GM18499 (cell line): ENCODE measurements at regions not wholly inside any gene's neighbourhood (a gene's known extent, or its start where the extent isn't known, plus 50 kb on each side); places are given as distances from the start of the nearest gene placed in this dataset.

ENCODE experiments used
- ATAC-seq: cut with Tn5 transposase; IDR thresholded peaks from one replicate; pipeline ENCODE4 v1.9.1; 2021; ENCODE audit warnings: moderate number of reproducible peaks; ENCODE audit not compliant: insufficient read depth, unreplicated experiment

DNA sequence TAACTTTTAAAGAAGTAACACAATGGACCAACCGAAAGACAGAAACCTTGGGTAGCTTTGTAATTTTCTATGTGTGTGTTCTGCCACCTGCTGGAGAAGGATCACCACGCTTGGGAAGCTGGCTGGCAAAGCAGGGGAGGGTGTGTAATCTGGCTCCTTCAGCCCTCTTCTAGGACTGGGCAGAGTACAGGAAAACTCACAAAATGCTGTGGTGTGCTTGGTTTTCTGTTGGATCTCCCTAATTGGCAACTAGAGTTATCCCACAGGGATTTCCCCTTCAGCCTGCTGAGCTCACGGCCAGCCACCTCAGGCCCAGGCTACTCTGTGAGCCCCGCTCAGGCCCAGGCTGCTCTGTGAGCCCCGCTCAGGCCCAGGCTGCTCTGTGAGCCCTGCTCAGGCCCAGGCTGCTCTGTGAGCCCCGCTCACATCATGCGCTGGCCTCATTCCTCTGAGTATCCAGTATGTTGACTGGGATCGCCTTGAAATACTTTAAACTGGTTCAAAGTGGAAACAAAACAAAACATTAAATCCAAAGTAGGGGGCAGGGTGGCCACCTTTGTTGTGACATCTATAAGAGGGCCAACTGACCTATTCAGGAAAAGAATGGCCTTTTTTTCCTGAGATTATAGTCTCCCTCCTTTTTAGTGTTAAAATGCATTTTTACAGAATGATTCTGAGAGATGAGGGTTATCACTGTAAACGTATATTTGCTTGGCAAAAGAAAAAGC, 52.0 kb upstream of the RNU6-8 start:
- no peak for ATAC-seq

DNA sequence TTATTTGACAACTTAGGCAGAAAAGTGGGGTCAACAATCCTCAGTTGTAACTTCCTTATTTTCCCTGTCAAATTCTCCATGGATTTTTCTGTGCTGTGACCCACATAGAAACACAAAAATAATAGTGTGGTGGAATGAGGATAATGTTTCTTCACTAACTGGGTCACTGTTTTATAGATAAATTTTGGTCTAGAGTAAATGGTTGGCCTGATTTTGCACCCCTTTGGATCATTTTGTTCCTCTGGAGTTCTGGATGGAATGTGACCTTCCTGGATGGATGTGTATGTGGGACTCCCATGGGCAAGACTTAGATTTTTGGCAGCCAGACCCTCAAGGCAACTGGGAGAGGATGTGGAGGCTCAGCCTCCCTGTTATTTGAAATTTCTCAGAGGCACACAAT, 52.7 kb upstream of the RNU6-8 start:
- no peak for ATAC-seq

GRCh38 chr14:32256576-32256975, 53.5 kb upstream of the RNU6-8 start:
- no peak for ATAC-seq

- ATAC-seq: no peak
Observed at GRCh38 chr14:32258336-32258993, 55.4 kb upstream of the RNU6-8 start.

- peak; percentile 83 for ATAC-seq
Observed at GRCh38 chr14:32259368-32260013, 56.4 kb upstream of the RNU6-8 start.

DNA sequence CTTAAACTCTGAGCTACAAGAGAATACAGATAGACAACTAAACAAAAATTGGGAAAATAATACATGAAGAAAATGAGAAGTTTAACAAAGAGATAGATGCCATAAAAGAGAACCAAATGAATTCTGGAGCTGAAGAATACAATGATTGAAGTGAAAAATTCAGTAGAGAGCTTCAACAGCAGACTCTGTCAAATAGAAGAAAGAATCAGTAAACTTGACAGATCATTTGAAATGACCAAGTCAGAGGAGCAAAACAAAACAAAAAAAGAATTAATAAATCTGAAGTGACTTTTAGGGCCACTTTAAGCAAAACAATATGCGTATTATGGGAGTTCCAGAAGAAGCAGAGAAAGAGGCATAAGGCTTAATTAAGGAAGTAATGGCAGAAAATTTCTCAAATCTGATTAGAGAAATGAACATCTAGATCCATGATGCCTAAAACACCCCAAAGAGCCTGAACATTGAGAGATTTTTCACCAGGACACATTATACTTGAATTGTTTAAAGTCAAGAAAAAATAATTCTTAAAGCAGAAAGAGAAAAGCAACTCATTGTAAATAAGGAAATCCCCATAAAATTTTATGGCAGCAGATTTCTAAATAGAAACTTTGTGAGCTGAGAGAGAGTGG, 61.0 kb upstream of the RNU6-8 start:
- ATAC-seq: no peak

- ATAC-seq: no peak
Observed at GRCh38 chr14:32265584-32265983, 62.5 kb upstream of the RNU6-8 start.

DNA sequence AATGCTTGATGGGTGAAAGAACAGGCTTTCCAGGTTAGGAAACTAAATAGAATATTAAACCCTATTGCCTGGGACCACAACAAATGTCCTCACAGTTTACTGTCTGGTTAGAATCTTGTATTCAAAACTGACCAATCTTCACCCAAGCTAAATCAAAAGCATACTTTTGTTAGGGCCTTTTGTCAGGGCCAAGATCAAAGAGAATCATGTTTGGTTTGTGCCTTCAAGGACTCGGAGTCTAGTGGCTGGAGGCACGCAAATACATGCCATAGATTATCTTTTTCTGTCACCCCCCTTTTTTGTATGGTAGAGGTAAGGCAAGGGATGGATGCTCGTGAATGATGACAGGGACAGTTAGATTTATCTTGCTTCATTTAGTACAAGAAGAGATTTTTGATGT, 51.1 kb upstream of the AKAP6 start:
- ATAC-seq: no peak
